Esophagus squamous epithelium (tissue), 4 donors: ENCODE measurements at regions not wholly inside any gene's neighbourhood (a gene's known extent, or its start where the extent isn't known, plus 50 kb on each side); places are given as distances from the start of the nearest gene placed in this dataset.

ENCODE experiments used
- CTCF ChIP-seq, 6 experiments: fragments of 450-650 bp in 4 of 6; fragments of 200-600 bp in 2 of 6; sonication (generic) in 2 of 6; IDR thresholded peaks; one replicate each; pipeline ENCODE4 v1.5.1; 2016 to 2019; ENCODE audit warnings: antibody characterized with exemption in 6 of 6, mild to moderate bottlenecking in 4 of 6, moderate library complexity in 4 of 6
- POLR2A ChIP-seq, 4 donors: fragments of 450-650 bp; IDR thresholded peaks; one replicate each; pipeline ENCODE4 v1.6.1; 2017; ENCODE audit warnings: antibody characterized with exemption in 4 of 4, mild to moderate bottlenecking in 4 of 4, moderate library complexity in 3 of 4

- TF ChIP-seq CTCF (IDR thresholded peaks at IDR 0.05) (no peak), POLR2A (IDR thresholded peaks at IDR 0.05) (no peak)
These were observed 88.7 kb upstream of the SHB start for GRCh38 chr9:38157711-38158110.
